Glomerular endothelial cell (primary cell): ENCODE measurements at regions not wholly inside any gene's neighbourhood (a gene's known extent, or its start where the extent isn't known, plus 50 kb on each side); places are given as distances from the start of the nearest gene placed in this dataset.
"Not testable (repeated sequence)": the region's sequence is repeated elsewhere in the genome, so short reads cannot be mapped to it uniquely, and the experiment has no call there.

Source experiments
- DNase-seq: peaks from one replicate; pipeline ENCODE4 v3.0.0-alpha.2; 2011; ENCODE audit warnings: low read depth, low spot score; ENCODE audit errors: extremely low read depth

DNA sequence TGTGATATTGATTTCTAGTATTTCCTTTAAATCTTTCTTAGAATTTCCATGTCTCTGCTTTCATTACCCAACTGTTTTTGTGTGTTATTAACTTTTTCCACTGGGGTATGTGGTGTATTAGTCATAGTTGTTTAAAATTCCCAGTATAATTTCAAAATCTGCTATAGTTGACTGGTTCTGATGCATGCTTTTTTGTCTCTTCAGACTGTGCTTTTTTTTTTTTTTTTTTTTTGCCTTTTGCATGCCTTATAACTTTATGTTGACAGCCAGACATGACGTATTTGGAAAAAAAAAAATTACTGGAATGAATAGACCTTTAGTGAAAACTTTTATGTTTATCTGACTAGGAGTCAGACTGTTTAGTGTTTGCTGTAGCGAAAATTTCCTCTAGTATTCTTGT, 580.4 kb downstream of the ANKRD50 start:
- DNase-seq, result no peak

DNA sequence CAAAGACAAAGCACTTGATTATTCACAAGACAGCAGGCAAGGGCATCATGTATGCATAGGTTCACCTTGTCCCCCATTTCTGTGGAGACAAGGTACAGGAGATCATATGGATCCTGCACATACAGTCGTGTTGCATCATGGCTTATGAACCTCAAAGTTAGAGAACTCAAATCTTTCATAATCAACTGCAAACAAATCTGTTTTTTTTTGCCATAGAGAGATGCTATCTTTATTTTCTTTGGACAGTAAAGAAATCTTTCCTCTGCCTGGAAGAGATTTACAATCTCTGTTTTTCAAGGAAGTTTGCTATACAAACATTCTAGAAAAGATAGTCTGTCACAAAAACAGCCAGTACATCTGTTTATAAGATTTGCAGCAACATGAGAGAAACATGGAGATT, 578.8 kb downstream of the ANKRD50 start:
- DNase-seq, result no peak

DNA sequence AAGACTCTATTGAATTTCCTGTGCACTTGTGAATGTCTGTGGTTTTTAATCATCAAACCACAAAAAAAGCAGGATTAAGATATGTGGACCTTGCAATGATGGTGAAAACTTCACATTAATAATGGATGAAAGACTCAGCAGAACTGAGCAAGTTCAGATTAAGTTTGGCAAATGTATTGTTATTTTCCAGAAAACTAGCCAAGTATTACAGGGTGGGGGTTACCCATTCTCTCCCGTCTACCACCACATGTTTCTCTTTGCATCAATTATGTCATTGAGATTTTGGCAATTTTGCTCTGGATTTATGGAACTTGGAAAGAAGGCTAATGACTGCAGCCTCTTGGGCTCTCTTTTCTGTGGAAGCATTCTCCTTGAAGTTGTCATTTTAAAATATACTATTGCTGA, 577.1 kb downstream of the ANKRD50 start:
- DNase-seq, result no peak

DNA sequence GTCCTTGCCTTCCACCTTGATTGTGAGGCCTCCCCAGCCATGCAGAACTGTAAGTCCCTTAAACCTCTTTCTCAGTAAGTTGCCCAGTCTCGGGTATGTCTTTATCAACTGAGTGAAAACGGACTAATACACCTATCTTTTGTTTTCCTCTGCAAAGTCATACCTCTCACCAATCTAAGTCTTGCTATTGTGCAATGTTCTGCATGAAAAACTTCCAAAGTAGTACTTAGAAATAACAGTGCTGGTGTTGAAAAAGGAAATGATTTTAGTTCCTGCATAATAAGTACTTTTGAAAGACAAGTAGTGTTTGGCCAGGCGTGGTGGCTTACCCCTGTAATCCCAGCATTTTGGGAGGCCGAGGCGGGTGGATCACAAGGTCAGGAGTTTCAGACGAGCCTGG, 573.5 kb downstream of the ANKRD50 start:
- no peak for DNase-seq

DNA sequence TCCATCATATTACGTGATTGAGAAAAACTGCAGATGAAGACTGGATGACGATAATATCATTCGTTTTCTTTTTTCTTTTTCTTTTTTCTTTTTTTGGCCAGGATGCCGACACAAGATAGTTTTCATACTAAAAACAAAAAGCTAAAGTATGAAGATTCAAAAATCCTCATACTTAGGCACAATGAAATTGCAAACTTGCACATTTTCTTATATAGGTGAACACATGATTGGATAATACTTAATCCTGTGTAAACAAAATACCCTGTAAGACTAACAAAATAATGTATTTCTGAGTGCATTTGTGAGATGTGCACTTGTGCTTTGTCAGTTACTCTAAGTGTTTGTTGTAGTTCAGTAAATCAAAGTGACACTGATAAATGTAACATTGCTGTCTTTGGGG, 568.9 kb downstream of the ANKRD50 start:
- no peak for DNase-seq

DNA sequence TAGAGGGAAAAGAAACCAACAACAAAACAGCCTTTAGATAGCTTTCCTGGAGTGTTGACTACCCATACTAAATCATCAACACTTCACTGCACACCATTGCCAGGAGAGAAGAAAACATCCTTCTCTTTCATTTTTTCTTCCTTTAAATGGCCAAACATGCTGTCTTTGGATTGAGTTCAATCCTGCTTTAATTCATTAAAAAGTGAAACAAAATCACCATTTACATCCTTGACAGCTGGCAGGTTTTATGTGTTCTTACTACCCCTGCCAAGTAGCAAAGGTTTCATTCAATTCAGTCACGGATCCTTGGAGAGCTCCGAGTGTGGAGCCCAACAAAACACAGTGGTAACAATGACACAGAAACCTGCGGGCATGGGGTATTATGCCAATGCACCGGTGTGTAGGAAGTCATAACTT, 568.3 kb downstream of the ANKRD50 start:
- DNase-seq, result no peak

DNA sequence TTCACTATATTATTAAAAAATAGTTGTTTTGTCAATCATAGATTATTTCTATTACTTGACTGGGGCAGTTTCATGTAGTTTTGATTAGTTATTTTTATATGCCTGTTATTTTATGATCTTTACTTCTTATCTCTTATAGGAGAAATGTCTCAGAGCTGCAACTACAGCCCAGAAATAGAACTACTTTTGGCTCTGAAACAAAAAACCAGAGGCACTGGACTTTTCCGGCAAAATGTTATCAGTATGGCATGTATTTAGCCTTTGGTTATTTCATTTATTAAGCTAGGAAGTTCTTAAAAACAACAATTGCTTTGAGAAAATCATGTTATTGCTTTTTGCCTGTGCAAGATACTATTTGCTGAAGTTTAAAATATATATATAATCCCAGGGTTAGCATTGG, 566.5 kb downstream of the ANKRD50 start:
- no peak for DNase-seq

DNA sequence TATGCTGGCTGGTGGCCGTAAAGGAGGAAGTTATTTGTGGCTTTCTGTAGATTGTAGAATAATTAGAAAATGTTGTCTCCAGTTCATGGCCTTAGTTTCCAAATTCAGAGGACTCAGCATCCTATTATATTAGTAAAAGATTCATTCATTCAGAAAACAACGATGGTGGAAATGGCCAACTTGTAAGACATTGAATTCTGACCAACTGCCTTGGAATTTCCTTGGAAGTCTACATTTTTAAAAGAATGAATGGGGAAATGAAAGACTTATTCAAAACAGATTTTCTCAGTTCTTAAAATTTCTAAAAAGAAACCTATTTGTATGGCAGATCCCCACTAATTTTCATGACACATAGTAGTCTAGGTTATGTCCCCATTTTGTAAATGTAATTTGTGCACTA, 561.5 kb downstream of the ANKRD50 start:
- no peak for DNase-seq

DNA sequence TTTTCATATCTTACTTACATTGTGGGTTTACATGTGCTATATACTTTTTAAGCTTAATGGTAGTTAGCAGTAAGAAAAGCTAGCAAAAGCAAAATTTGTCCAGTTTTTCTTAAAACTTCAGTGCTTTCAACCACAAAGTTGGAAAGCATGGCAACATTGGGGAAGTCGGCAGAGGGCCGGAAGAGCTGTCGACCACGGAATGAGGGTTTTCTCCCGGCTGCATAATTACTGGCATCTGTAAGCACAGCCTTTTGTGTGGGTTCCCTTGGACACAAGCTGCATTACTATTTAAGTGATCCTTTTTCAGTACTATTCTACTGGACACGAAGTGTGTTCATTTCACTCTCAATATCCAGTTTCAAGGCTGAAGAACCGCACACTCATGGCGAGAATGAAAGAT, 560.4 kb downstream of the ANKRD50 start:
- DNase-seq, result no peak

DNA sequence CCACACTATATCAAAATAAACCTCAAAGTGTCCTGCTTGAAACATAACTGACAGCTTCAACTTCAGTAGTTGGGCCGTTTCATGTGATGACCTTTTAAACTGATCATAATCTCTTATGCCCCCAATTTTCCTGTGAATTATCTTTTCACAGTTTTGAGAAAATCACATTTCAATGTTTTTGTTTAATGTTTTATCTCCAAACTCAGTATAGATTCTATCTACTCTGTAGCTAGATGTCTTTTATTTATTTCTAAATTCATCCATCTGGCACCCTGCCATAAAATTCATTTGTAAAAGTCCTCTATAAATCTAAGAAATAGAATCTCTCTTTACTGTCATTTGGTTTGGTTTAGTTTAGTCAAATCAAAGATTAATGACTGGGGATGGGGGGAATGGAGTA, 557.3 kb downstream of the ANKRD50 start:
- no peak for DNase-seq

DNA sequence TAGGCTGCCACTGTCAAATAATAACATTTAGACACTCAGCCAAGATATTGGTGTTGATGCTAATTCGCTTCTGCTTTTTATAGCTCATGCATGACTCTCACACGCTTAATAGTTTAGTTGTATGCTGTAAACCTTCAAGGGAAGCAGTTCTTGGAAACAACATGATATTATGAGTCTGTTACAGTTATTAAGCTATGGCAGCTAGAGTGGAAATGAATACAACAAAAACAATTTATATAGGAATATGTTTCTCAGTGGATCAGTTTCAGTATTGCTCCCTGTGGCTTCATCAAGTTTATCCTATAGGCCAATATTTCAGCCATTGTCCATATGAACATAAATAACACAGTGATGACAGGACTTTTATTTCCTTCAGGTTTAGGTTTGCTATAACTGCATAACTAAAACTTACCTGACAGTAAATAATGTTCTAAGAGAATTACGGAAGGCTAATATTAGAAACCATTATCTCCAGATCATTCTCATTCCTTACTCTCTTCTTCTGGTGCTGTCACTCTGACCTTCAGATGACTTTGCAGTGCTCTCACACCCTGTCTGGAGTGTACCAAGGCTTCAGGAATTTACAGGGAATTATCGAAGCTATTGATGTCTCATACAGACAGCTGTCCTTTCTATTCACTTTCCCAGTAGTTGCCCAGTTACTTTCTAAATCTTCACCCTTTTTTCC, 555.0 kb downstream of the ANKRD50 start:
- no peak for DNase-seq

DNA sequence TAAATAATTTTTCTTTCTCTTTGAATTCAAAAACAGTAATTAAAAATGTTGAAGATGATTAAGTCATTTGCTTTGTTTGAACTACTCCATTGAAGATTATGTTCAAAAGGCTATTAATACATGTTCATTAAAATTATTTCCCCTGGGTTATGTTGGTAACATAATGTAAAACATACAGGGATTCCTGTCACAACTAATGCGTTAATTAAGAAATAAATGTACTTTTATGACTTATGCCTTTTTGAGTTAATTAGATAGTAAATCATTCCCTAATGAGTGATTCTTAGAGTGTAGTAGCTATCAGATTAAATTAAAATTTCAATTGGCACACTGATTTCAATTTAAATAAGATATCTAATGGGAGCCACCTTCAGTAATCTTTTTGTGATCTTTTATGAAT, 549.1 kb downstream of the ANKRD50 start:
- no peak for DNase-seq

DNA sequence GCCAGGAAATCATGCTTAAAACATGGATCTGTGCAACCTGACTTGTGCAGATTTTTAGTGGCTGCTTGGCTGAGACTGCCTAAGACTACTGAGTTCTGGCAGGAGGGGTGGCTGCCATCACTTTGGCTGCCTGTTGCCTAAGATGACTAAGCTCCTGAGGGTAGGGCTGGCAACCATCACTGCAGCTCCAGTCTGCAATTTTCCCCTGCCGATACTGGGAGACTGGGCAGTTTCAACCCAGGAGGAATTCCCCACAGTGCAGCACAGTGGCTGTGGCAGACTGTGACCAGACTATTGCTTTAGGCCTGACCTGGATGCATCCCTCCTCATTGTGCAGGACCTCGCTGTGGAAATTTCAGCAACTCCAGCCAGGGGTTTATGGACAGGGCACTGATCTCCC, 544.9 kb downstream of the ANKRD50 start:
- DNase-seq, result no peak

DNA sequence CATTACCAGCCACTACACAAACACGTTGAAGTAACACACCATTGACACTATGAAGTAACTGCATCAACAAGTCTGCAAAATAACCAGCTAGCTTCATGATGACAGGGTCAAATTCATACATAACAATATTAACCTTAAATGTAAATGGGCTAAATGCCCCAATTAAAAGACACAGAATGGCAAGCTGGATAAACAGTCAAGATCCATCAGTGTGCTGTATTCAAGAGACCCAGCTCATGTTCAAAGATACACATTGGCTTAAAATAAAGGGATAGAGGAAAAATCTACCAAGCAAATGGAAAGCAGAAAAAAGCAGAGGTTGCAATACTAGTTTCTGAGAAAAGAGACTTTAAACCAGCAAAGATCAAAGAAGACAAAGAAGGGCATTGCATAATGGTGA, 543.0 kb downstream of the ANKRD50 start:
- not testable (repeated sequence) for DNase-seq

DNA sequence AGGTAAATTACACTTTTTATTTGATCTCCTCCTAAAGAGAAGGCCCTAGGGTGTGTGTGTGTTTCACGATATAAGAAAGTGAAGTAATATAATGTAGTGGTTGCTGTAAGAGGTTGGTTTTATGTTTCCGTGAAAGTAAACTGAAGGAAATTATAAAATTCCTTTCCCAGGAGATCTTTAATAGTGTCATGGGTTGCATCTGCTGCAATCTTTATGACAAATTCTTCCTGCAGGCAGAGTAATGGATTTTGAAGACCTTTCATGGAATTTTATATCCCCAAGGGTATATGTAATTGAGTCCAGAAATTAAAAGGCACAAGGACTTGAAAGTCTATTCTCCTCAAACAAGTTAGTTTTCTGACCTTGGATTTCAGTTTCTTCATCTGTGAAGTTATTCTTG, 538.6 kb downstream of the ANKRD50 start:
- no peak for DNase-seq

DNA sequence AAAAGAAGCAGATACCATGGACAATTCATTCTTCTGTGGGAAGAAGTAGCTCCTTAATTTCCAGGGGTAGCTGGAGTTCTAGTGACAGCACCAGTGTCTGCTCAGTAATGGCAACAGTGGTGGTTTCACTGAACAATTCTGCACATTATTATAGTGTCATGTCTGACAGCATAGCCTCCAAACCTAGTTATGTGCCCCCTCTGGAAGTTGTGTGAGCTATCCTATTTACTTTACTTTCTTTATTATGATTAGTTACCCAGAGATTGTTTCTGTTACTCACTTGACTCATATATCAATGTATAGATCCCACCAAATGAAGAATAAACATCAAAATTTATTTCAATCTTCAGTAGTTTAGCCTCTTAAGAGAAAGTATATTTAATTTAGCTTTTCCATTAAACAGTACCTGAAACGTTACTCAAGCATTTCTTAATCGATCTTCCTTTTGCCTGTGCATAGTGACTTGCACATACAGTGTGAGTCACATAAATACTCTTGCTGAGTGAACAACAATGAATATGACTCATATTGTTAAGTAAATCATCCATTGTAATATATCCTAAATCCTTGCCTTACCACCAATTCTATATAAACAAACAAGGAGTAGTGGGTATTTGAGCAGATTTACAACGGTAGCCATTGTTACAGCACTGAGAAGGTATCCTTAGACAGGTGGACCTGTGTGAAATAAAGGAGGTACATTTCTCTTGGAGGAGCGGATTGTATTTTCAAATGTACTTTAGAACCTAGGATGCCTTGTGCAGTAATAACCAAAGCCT, 534.7 kb downstream of the ANKRD50 start:
- DNase-seq, result peak; percentile 42

DNA sequence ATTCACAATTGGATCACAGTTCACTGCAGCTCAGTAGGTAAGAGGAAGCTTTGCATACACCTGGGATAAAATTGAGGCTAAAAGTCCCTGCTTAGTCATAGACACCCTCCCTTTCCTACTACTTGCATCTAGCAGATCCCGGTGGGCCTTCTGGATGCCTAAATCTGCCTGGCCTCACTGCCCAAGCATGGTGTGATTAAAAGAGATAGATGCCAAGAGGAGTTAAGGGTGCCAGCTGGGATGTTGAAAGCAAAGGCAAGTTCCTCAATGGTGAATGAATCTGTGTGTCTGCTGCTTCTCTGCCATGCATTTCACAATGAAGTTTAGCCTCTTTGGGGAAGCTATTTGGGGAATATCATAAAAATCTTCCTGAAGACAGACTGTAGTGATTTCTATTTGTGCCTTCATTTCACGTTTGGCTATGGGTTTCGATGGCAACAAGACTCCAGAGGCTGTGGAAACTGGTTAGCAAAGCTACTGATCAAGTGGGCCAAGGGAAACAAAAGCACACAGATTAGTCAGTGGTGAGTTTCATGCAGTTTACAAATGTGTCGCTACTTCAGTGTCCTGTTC, 534.0 kb downstream of the ANKRD50 start:
- DNase-seq, result no peak

DNA sequence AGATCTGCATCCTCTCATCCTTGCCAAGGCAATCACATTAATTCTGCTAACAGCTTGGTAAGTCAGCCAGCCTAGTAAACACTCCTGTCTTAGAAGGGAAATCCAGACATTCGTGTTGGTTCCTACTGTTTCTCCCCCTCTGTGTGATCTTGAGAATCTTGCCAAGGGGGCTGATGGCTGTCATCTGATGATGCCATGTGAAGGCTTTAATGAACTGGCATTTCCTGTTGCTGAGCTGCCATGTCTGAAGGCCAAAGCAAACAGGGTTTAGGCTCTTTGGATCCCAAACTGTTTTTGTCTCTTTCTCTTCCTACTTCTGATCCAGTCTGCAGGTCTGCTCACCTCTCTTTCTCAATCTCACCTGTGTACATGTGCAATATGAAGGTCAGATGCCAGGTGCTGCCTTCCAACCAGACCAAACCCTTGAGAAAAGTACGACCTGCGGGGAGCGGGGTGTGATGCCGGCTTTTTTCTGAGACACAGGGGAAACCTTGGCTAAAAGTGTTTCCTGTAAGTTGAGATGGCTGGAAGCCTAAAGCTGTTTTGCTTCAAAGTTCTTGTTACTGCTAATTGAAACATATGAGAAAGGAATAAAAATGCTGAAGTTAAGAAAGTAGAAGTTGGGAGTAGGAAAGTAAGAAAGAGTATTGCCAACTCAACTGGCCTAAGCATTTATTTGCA, 532.9 kb downstream of the ANKRD50 start:
- no peak for DNase-seq

DNA sequence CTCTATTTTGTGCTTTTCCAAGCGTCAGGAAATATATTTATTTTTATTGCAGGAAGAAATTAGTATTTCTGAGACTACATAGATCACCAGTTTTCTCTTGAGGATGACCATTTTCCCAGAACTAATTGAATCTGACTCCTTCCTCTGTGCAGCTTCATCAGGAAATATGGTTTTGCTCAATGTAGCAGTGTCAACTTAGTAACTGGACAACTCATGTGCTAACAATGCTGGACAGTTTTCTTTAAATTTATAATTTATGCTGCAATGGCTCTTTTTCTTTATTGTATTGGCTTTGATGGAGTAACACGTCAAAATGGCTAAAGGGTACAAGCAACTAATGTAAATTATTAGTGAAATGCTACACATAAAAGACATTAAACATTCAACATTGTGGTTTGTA, 531.5 kb downstream of the ANKRD50 start:
- DNase-seq, result no peak

DNA sequence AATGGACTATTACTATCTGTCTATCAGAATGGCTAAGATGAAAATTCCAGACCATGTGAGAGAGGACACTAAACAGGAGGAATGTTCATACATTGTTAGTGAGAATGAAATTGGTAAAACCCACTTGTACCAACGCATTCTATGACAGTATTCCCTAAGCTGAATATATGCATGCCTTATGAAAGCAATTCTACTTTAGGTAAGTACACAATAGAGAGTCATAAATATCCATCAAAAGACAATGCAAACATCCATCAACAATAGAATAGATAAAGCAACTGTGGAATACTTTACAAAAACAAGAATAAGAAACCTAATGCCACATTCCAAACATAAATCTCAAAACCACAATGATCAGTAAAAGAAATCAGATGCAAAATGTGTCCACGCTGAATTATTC, 529.3 kb downstream of the ANKRD50 start:
- no peak for DNase-seq

DNA sequence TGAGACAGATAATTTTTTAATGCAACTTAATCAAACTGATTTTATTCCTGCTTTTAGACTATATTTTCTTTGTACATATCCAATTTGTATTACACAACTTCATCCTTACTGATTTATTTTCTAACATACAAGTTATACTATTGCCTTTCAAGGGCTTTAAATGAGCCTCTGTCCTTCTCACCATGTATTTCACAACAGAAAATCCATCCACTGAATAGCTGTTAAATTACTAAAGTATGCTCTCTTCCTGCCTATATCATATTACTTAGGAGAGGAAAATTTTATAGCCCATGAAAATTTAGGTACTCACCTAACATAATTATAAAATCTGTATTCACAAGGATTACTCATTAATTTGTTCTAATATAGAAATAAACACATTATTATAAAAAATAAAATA, 528.6 kb downstream of the ANKRD50 start:
- no peak for DNase-seq

DNA sequence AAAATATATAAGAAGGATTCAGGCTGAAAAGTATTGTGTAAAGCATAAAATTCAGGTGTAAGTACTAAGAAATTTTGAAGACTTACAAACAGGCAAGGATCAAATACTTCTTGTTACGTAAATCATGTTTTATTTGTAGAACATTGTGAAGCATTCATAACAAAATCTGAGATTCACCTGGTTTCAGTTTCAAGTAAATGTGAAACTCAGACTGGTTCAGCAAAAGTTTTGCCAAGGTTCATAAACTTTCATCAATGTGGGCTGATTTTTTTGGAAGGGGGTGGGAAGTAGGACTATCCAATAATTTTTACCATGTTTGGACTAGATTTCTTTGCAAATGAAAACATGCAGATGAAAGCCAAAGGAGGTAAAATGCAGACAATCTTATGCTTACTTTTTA, 527.7 kb downstream of the ANKRD50 start:
- DNase-seq, result no peak
